ENCODE measurements at regions not wholly inside any gene's neighbourhood (a gene's known extent, or its start where the extent isn't known, plus 50 kb on each side); places are given as distances from the start of the nearest gene placed in this dataset.
"Not testable (repeated sequence)": the region's sequence is repeated elsewhere in the genome, so short reads cannot be mapped to it uniquely, and the experiment has no call there.

DNA sequence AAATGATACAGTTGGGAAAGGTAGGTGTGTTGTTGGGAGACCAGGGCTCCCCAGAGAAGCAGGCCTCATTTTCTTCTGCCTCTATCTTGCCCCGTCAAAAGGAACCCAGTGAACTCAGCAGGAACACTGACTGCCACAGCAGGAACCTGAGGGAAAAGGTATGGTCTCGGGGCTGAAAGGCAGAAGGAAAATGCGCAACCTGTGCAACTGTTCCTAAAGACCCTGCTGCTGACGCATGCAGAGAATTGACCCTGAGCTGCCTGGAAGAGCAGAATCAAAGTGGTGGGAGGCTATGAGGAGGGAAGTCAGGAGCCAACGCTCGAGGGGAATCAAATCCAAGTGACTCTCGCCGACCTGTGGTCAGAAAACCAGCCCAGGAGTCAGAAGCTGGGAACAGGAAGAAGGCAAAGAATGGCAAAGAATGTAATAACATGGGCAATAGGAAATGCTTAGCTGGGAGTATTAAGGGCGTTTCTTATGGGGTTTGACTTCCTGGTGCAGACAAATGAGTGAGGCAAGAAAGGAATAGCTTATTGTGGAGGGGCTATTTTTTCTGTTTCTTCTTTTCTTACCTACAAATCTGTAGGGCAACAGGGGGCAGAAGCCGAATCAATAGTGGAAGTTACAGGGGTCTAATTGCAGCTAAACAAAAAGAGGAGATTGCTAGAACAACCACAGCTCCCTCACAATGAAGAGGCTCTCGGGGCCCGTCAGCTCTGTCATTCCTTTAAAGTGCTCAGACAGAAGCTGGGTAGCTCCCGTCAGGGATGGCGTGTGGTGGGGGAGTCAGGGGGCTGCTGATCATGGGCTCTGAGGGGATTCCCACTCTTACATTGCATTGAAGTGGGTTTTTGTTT, 65.4 kb upstream of the DLG1 start:
- 85% methylated on average over 14 of the region's 14 CpGs for WGBS
- Histone ChIP-seq H3K36me3 (ENCODE audit: control insufficient read depth in 4 of 4, insufficient read depth in 3 of 4, low read depth in 1 of 4, low read length in 3 of 4) (no peaks in the 10 kb centered on the region), H3K4me1 (ENCODE audit: control insufficient read depth in 4 of 4, insufficient read depth in 4 of 4, low read length in 3 of 4) (no peaks in the 10 kb centered on the region), H3K4me3 (ENCODE audit: low read depth in 1 of 3, low read length in 3 of 3) (no peak overlapping the region), H3K9me3 (ENCODE audit: control insufficient read depth in 4 of 4, low read length in 3 of 4) (peaks cover 0 to 4% (median 3%) of the 10 kb centered on the region in 4 donors), H3K27me3 (ENCODE audit: control insufficient read depth in 4 of 4, insufficient read depth in 4 of 4, low read length in 3 of 4) (no peaks in the 10 kb centered on the region), H3K9ac (ENCODE audit: low read depth in 1 of 2, low read length in 2 of 2) (no peak overlapping the region), H3K27ac (ENCODE audit: low read depth in 1 of 2, low read length in 2 of 2) (no peak overlapping the region)
- DNase-seq (ENCODE audit: low spot score): no peak
- TF ChIP-seq FOXA1 (IDR thresholded peaks at IDR 0.05): no peak
- TF ChIP-seq EGR1 (IDR thresholded peaks at IDR 0.05; ENCODE audit: low read depth in 2 of 2): no peak
- TF ChIP-seq JUND (IDR thresholded peaks at IDR 0.05): no peak
- TF ChIP-seq SP1 (IDR thresholded peaks at IDR 0.05): no peak
- TF ChIP-seq YY1 (IDR thresholded peaks at IDR 0.05): no peak
- no peak for TF ChIP-seq REST (IDR thresholded peaks at IDR 0.05)
- TF ChIP-seq RAD21 (IDR thresholded peaks at IDR 0.05): no peak
- TF ChIP-seq FOXA2 (IDR thresholded peaks at IDR 0.05): no peak
- TF ChIP-seq RXRA (IDR thresholded peaks at IDR 0.05): no peak

GRCh38 chr3:197362081-197362480, 63.7 kb upstream of the DLG1 start:
- Histone ChIP-seq H3K4me3 (ENCODE audit: low read depth in 1 of 3, low read length in 3 of 3) (no peak overlapping the region), H3K9me3 (ENCODE audit: control insufficient read depth in 4 of 4, low read length in 3 of 4) (peaks cover 0 to 4% (median 3%) of the 10 kb centered on the region in 4 donors), H3K4me1 (ENCODE audit: control insufficient read depth in 4 of 4, insufficient read depth in 4 of 4, low read length in 3 of 4) (no peaks in the 10 kb centered on the region), H3K36me3 (ENCODE audit: control insufficient read depth in 4 of 4, insufficient read depth in 3 of 4, low read depth in 1 of 4, low read length in 3 of 4) (no peaks in the 10 kb centered on the region), H3K27ac (ENCODE audit: low read depth in 1 of 2, low read length in 2 of 2) (no peak overlapping the region), H3K9ac (ENCODE audit: low read depth in 1 of 2, low read length in 2 of 2) (no peak overlapping the region), H3K27me3 (ENCODE audit: control insufficient read depth in 4 of 4, insufficient read depth in 4 of 4, low read length in 3 of 4) (no peaks in the 10 kb centered on the region)
- no peak for DNase-seq (ENCODE audit: low spot score)
- TF ChIP-seq ATF3 (IDR thresholded peaks at IDR 0.05) (no peak), MAX (IDR thresholded peaks at IDR 0.05) (no peak)
- 87% methylated on average over 2 of the region's 2 CpGs for WGBS

DNA sequence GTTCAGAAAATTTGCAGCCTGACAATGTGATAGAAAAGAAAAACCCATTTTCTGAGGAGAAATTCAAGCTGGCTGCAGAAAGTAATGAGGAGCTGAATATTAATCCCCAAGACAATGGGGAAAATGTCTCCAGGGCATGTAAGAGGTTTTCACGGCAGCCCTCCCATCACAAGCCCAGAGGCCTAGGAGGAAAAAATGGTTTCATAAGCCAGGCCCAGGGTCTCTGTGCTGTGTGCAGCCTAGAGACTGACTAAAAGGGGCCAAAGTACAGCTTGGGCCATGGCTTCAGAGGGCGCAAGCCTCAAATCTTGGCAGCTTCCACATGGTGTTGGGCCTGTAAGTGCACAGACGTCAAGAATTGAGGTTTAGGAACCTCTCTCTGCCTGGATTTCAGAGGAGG, 61.7 kb upstream of the DLG1 start:
- H3K9ac ChIP-seq (ENCODE audit: low read depth in 1 of 2, low read length in 2 of 2); DNase-seq (ENCODE audit: low spot score); H3K27me3 ChIP-seq (ENCODE audit: control insufficient read depth in 4 of 4, insufficient read depth in 4 of 4, low read length in 3 of 4); H3K27ac ChIP-seq (ENCODE audit: low read depth in 1 of 2, low read length in 2 of 2); H3K9me3 ChIP-seq (ENCODE audit: control insufficient read depth in 4 of 4, low read length in 3 of 4); H3K4me3 ChIP-seq (ENCODE audit: low read depth in 1 of 3, low read length in 3 of 3); H3K36me3 ChIP-seq (ENCODE audit: control insufficient read depth in 4 of 4, insufficient read depth in 3 of 4, low read depth in 1 of 4, low read length in 3 of 4); H3K4me1 ChIP-seq (ENCODE audit: control insufficient read depth in 4 of 4, insufficient read depth in 4 of 4, low read length in 3 of 4): not testable (repeated sequence)
- 97% methylated on average over 3 of the region's 3 CpGs for WGBS

DNA sequence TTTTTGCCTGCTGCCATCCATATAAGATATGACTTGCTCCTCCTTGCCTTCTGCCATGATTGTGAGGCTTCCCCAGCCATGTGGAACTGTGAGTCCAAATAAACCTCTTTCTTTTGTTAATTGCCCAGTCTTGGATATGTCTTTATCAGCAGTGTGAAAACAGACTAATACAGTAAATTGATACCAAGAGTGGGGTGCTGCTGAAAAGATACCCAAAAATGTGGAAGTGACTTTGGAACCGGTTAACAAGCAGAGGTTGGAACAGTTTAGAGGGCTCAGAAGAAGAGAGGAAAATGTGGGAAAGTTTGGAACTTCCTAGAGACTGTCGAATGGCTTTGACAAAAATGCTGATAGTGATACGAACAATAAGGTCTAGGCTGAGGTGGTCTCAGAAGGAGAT, 61.1 kb upstream of the DLG1 start:
- DNase-seq (ENCODE audit: low spot score); H3K4me3 ChIP-seq (ENCODE audit: low read depth in 1 of 3, low read length in 3 of 3); H3K27me3 ChIP-seq (ENCODE audit: control insufficient read depth in 4 of 4, insufficient read depth in 4 of 4, low read length in 3 of 4); H3K9me3 ChIP-seq (ENCODE audit: control insufficient read depth in 4 of 4, low read length in 3 of 4); H3K36me3 ChIP-seq (ENCODE audit: control insufficient read depth in 4 of 4, insufficient read depth in 3 of 4, low read depth in 1 of 4, low read length in 3 of 4); H3K9ac ChIP-seq (ENCODE audit: low read depth in 1 of 2, low read length in 2 of 2); H3K27ac ChIP-seq (ENCODE audit: low read depth in 1 of 2, low read length in 2 of 2); H3K4me1 ChIP-seq (ENCODE audit: control insufficient read depth in 4 of 4, insufficient read depth in 4 of 4, low read length in 3 of 4): not testable (repeated sequence)
- WGBS: 95% methylated on average over 3 of the region's 3 CpGs

All from liver (tissue), 7 donors.